ENCODE measurements at regions not wholly inside any gene's neighbourhood (a gene's known extent, or its start where the extent isn't known, plus 50 kb on each side); places are given as distances from the start of the nearest gene placed in this dataset.

- no peak for DNase-seq (ENCODE audit: extremely low spot score)
- TF ChIP-seq ARNT (IDR thresholded peaks at IDR 0.05) (no peak), L3MBTL2 (conservative IDR thresholded peaks at IDR 0.05) (no peak), PKNOX1 (IDR thresholded peaks at IDR 0.05) (no peak), ZNF384 (IDR thresholded peaks at IDR 0.05) (no peak), NFRKB (IDR thresholded peaks at IDR 0.05) (no peak), SUZ12 (IDR thresholded peaks at IDR 0.05) (no peak), FOXM1 (IDR thresholded peaks at IDR 0.05; ENCODE audit: borderline replicate concordance) (no peak)
- ChIA-PET POLR2A (no interaction called here), CTCF (interaction anchor here (0.7 kb wide), 1 partner anchor 221 kb away, joined by 3 read pairs; no protein-coding TSS in a partner anchor)
These were observed 231.5 kb downstream of the C6orf118 start for GRCh38 chr6:165077876-165078275.

- POLR2A ChIA-PET = no interaction called here
- CTCF ChIA-PET = no interaction called here
- TF ChIP-seq FOXM1 (IDR thresholded peaks at IDR 0.05; ENCODE audit: borderline replicate concordance) (no peak), NFRKB (IDR thresholded peaks at IDR 0.05) (no peak), FOXA1 (IDR thresholded peaks at IDR 0.05) (no peak), LEF1 (IDR thresholded peaks at IDR 0.05; ENCODE audit: borderline replicate concordance) (no peak), CTBP1 (IDR thresholded peaks at IDR 0.05; ENCODE audit: borderline replicate concordance) (no peak), ELF4 (IDR thresholded peaks at IDR 0.05) (no peak), SUZ12 (IDR thresholded peaks at IDR 0.05) (no peak), FOXK2 (IDR thresholded peaks at IDR 0.05) (no peak), HDGF (IDR thresholded peaks at IDR 0.05; ENCODE audit: borderline replicate concordance) (no peak)
- DNase-seq (ENCODE audit: extremely low spot score) = no peak
These were observed 237.5 kb downstream of the C6orf118 start for GRCh38 chr6:165071906-165072305.

- ChIA-PET POLR2A (no interaction called here), CTCF (no interaction called here)
- no peak for DNase-seq (ENCODE audit: extremely low spot score)
- TF ChIP-seq FOXK2 (IDR thresholded peaks at IDR 0.05) (no peak), ZNF384 (IDR thresholded peaks at IDR 0.05) (no peak), LEF1 (IDR thresholded peaks at IDR 0.05; ENCODE audit: borderline replicate concordance) (no peak), FOXA1 (IDR thresholded peaks at IDR 0.05) (no peak), ARNT (IDR thresholded peaks at IDR 0.05) (no peak), FOXM1 (IDR thresholded peaks at IDR 0.05; ENCODE audit: borderline replicate concordance) (no peak), L3MBTL2 (conservative IDR thresholded peaks at IDR 0.05) (no peak), HDGF (IDR thresholded peaks at IDR 0.05; ENCODE audit: borderline replicate concordance) (no peak), TARDBP (IDR thresholded peaks at IDR 0.05) (no peak), BHLHE40 (IDR thresholded peaks at IDR 0.05; ENCODE audit: borderline replicate concordance) (no peak), ELF4 (IDR thresholded peaks at IDR 0.05) (no peak), PKNOX1 (IDR thresholded peaks at IDR 0.05) (no peak), CTBP1 (IDR thresholded peaks at IDR 0.05; ENCODE audit: borderline replicate concordance) (no peak), NFRKB (IDR thresholded peaks at IDR 0.05) (no peak), SP1 (IDR thresholded peaks at IDR 0.05) (no peak), SUZ12 (IDR thresholded peaks at IDR 0.05) (no peak)
These were observed 248.7 kb downstream of the C6orf118 start for GRCh38 chr6:165060720-165061119.

GRCh38 chr6:165059032-165059431 lies 250.4 kb downstream of the C6orf118 start:
- no peak for DNase-seq (ENCODE audit: extremely low spot score)
- POLR2A ChIA-PET = no interaction called here
- CTCF ChIA-PET = no interaction called here
- no peak for TF ChIP-seq FOXK2 (IDR thresholded peaks at IDR 0.05)
- TF ChIP-seq FOXM1 (IDR thresholded peaks at IDR 0.05; ENCODE audit: borderline replicate concordance) = no peak
- TF ChIP-seq L3MBTL2 (conservative IDR thresholded peaks at IDR 0.05) = no peak
- TF ChIP-seq HDGF (IDR thresholded peaks at IDR 0.05; ENCODE audit: borderline replicate concordance) = no peak
- no peak for TF ChIP-seq PKNOX1 (IDR thresholded peaks at IDR 0.05)
- TF ChIP-seq SP1 (IDR thresholded peaks at IDR 0.05) = no peak
- TF ChIP-seq ARNT (IDR thresholded peaks at IDR 0.05) = no peak
- no peak for TF ChIP-seq CTBP1 (IDR thresholded peaks at IDR 0.05; ENCODE audit: borderline replicate concordance)
- TF ChIP-seq ELF4 (IDR thresholded peaks at IDR 0.05) = no peak
- TF ChIP-seq TARDBP (IDR thresholded peaks at IDR 0.05) = no peak
- TF ChIP-seq ZNF384 (IDR thresholded peaks at IDR 0.05) = no peak

- DNase-seq (ENCODE audit: extremely low spot score) = no peak
- POLR2A ChIA-PET = no interaction called here
- TF ChIP-seq HDGF (IDR thresholded peaks at IDR 0.05; ENCODE audit: borderline replicate concordance) (no peak), PKNOX1 (IDR thresholded peaks at IDR 0.05) (no peak), ELF4 (IDR thresholded peaks at IDR 0.05) (no peak), ZNF384 (IDR thresholded peaks at IDR 0.05) (no peak), BHLHE40 (IDR thresholded peaks at IDR 0.05; ENCODE audit: borderline replicate concordance) (no peak), TARDBP (IDR thresholded peaks at IDR 0.05) (no peak)
- CTCF ChIA-PET = no interaction called here
These were observed 253.1 kb downstream of the C6orf118 start for GRCh38 chr6:165056292-165056691.

- CTCF ChIA-PET = no interaction called here
- TF ChIP-seq SUZ12 (IDR thresholded peaks at IDR 0.05) (no peak), ZNF384 (IDR thresholded peaks at IDR 0.05) (no peak), L3MBTL2 (conservative IDR thresholded peaks at IDR 0.05) (no peak), LEF1 (IDR thresholded peaks at IDR 0.05; ENCODE audit: borderline replicate concordance) (no peak), SP1 (IDR thresholded peaks at IDR 0.05) (no peak), FOXM1 (IDR thresholded peaks at IDR 0.05; ENCODE audit: borderline replicate concordance) (no peak), HDGF (IDR thresholded peaks at IDR 0.05; ENCODE audit: borderline replicate concordance) (no peak), ARNT (IDR thresholded peaks at IDR 0.05) (no peak), TARDBP (IDR thresholded peaks at IDR 0.05) (no peak), BHLHE40 (IDR thresholded peaks at IDR 0.05; ENCODE audit: borderline replicate concordance) (no peak), NFRKB (IDR thresholded peaks at IDR 0.05) (no peak), FOXK2 (IDR thresholded peaks at IDR 0.05) (no peak), ELF4 (IDR thresholded peaks at IDR 0.05) (no peak)
- POLR2A ChIA-PET = no interaction called here
- no peak for DNase-seq (ENCODE audit: extremely low spot score)
These were observed 254.2 kb downstream of the C6orf118 start for GRCh38 chr6:165055231-165055630.

Measured in HEK293T (cell line).